Pulmonary artery endothelial cell (primary cell): ENCODE measurements at regions not wholly inside any gene's neighbourhood (a gene's known extent, or its start where the extent isn't known, plus 50 kb on each side); places are given as distances from the start of the nearest gene placed in this dataset.

Source experiments
- DNase-seq: peaks from one replicate; pipeline ENCODE4 v3.0.0-alpha.2; 2011; ENCODE audit warnings: low read depth, low spot score

DNA sequence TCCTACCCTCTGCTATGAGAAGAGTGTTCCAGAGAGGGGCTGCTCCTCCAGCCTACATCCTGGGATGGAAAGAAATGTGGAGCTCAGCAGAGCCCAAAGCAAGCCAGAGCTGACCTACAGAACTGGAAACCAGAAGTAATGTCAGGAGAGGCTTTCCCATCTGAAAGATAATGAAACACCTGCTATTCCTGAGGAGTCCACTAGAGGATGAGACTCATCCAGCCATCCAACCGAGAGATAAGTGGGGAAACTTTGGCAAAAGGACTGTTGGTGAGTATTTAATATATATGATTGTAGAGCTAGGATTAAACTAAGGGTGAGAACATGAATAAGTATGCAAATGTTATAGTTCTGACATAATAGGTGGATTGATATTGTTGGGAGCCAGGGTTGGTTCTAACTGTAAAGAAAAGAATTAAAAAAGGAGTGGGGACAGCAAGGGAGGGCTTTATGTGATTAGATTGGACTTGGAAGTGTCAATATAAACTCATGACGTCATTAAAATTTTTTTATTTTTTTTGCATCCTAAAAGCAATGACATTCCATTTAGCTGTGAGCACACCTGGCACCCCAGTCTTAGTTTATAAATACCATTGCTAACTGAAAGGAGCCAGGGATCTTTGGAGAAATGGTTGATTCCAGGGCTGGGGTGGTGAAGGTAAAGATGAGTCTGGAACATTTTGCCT is 312.8 kb upstream of the NFE2L3 start:
- DNase-seq: no peak

DNA sequence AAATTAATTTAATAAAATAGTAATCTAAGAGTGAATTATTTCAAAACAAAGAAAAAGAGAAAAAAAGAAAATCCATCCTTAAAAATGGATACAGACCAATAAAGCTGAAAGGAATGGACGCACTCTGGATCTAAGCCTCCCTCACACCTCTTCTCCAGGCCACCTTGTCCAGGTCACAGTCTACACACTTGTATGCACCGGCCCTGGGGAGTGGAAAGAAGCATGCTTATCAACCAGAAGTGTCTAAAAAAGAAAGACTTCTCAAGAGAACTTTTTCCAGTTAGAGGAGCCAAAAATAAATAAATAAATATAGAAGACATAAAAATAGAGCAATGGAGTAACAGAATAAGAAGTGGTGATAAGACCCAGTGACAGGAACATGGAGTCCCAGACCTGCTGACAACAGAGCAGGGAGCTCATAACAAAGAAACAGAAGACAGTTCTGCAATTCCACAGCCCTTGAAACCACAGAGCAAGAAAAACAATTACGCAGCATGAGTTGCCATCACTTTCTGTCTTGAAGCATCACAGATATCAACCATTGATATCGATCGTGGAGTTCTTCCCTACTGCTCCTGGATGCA is 311.7 kb upstream of the NFE2L3 start:
- no peak for DNase-seq

GRCh38 chr7:25841575-25841974 is 310.4 kb upstream of the NFE2L3 start:
- DNase-seq: no peak

- no peak for DNase-seq
Measured at GRCh38 chr7:25842201-25842733, 309.7 kb upstream of the NFE2L3 start.

DNA sequence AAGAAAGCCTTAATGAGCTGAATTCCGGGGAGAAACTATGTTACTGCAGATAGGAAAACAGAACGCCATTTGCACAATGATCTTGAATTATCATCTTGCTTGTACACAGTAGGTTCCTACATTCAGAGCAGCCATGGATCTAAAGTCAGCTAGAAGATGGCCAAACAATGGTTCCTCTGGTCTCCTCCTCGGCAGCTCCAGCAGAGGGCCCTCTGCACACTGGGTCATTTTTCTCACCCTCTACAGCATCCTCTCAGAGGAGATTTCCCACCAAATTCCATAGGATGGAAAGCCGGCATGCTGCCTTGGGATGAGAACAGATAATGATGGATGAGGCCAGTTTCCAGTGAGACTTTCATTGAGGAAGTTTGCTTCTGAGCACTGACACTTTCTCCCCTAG is 308.5 kb upstream of the NFE2L3 start:
- DNase-seq: no peak

DNA sequence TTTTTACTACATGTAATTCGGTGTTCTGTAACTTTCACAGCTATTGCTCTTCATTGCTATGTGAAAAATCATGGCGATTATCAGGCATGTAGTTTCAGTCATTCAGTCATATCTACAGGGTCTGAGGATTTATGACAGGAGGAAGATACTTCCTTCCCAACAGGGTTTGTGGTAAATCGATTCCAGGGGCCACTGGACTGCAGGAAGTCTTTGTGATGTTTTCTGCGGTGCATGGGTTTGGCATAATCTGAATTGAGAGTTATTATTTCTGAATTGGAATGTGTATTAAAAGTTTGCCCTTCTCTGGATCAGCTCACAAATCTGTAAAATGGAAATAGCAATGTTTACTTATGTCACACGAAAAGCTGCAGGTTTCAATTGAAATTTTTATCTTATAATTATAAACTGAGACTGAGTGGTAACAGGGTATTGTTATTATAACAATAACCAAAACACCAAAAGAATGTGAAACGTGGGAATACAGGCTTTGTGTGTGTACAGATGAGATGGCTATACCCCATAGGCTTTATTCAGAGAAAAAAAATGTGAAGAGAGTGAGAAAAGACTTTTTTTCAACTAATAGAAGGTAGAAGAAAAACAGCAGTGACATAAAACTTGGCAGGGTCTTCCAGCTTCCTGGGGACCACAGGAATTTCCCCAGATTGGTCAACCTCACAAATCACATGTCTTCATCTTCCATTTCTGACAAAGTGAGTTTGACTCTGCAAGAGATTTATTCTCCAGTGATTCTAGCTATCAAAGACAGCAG is 307.7 kb upstream of the NFE2L3 start:
- DNase-seq: no peak

GRCh38 chr7:25845464-25845863 is 306.5 kb upstream of the NFE2L3 start:
- DNase-seq: no peak

DNA sequence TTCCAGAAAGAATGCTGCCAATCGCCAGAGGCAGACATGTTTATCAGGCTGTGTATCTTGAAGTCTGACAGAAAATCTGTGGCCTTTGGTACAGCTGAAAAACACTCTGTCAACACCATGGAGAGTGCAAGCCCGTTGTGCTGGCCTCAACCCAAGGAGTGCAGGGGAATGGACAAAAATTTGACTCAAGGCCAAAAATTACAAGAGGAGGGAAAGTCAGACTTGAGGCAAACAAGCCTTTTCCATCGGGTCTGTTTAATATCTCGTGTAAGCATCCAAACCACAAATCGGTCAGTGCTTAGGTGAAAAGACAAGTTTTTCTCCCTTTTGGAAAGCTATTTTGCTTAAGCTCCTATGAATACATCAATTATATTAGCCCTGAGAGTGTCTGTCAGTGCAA is 305.3 kb upstream of the NFE2L3 start:
- DNase-seq: peak; percentile 55

DNA sequence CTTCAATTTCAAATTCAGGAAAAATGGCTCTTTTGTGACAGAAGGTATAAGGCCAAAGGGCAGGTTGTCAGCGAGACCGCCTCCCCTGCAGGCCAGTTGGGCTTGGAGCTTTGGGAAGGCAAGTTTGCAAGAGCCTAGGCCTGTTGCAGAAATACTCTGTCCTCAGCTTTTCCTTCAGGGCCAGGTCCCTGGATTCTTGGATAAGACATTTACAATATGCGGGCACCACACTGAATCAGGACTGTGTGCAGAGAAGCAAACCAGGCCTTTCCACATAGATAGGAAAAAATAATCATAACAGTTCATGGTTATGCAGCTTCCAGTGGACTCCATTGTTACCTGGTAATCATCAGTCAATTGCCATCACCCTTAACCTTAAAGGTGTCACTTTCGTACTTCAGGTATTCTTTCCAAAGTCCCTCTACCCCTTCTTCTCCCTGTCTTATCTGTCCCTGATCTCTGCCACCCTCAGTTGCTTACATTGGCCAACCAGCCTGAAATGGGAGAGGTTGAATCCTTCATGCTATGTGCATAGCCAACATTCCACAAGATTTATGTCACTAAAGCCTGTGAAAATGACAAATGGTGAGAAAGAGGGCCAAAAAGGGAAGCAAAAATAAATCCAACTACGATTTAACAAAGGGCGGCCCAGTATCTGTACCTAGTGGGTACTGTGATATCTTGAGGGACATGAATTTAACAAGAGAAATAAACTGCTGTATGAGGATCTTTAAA is 304.5 kb upstream of the NFE2L3 start:
- DNase-seq: no peak

- no peak for DNase-seq
Measured at GRCh38 chr7:25849500-25850184, 302.4 kb upstream of the NFE2L3 start.

DNA sequence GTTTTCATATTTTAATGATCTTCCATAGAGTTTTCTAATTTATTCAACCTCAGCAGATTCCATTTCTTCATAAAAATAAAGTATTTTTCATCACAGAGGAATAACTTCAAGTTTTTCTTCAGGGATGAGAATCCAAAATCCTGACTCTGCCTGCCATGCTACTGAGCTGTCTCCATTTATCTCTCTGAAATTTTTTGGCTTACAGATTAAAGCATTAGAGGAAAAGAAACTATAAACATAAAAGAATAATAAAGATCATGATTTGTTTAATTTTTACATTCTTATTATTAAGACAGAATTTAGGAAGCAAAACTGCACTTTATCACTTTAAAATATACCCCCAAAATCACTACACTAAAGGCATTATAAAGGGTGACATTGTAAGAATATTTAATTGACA is 301.8 kb upstream of the NFE2L3 start:
- no peak for DNase-seq

- DNase-seq: no peak
Measured at GRCh38 chr7:25850735-25851134, 301.3 kb upstream of the NFE2L3 start.

DNA sequence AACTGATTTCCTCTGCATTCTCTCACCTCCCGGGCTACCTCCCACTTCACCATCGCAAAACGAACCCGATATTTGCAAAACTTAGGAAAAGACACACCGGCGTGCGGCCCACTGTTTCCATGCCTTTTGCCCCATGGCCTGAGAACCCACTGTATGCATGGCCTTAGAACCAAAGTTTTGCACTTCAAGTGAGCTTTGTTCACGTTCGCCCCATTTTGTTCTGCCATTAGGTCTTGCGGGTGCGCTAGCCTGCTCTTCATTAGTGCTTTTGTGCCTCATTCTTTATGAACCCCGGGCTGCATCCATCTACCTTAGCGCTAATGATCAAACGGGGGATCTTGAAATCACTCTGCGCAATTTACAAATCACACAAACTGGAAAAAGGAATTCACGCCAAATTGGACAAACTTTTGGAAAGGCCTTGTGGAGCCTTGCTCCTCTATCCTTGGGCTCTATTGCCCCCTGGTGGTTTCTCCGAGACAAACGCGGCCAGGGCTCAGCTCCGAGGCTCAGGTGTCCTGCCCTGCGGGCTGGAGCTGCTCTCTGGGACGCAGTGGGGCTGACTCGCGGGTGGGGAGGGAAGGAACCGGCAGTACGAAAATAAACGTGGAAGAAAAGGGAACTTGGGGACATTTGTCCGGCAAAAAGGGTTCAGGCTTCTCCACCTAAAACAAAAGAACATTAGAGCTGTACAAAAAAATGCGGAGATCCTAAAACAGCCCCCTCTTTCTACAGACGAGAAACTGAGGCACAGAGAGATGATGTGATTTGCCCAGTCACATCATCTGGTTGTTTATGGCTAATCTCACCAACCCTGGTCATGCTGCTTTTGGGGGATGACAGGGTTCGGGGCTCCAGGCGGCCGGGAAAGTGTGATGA is 300.4 kb upstream of the NFE2L3 start:
- DNase-seq: no peak

- no peak for DNase-seq
Measured at GRCh38 chr7:25852211-25852938, 299.6 kb upstream of the NFE2L3 start.

- no peak for DNase-seq
Measured at GRCh38 chr7:25852939-25853271, 299.1 kb upstream of the NFE2L3 start.

- no peak for DNase-seq
Measured at GRCh38 chr7:25853314-25853713, 298.7 kb upstream of the NFE2L3 start.

DNA sequence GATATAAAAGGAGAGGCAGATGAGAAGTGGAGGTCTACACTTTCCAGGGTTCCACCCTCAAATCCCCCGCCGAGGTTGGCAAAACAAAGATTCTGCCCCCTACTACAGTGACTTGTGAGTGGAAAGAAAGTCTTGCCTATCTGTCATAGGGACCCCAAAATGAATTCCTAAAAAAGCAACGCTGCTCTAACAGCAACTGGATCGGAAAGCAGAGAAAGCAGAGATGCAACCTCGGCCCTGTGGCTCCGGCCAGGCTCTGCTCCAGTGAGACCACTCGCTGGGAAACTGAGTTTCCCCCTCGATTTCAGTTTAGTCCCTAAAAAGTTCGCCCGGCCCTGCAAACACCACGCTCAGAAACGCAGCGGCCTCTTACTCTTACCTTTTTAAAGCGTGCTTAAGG is 297.9 kb upstream of the NFE2L3 start:
- no peak for DNase-seq

DNA sequence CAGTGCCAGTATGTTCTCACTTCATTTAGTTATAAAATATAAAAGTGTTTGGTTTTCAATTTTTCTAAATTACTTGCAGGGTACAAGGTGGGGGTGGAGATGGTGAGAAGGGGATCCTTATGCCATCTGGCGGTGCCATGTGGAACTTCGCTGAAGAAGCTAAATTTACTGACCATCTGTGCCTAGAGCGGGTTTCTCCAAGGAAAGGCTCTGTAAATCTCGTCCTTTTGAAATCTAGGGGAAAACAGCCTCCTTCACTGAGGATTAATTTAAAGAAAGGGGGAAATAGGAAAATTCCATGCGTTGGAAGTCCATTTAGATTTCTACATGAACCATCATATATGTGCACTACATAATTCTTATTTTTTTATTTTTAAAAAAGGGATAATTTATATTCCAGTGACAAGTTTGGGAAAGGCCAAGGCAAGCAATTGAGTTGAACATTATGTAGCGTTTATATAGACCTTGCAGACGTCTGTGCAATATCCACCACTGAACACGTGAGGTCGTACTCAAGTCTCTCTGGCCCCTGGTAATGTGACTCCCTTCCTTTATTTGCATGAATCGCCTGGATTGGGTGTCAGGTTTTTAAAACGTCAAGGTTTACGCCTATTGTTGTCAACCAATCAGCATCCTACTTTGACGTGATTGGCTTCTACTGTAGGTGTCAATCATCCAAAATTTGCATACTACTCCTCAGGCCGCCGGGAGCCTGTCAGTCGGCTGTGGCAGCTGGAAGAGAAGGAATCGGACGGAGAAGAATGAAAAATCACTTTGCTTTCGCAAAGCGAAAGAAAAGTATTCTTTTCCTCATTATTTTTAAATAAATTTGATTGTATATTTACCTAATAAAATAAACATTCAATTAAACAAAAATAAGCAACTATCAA is 297.1 kb upstream of the NFE2L3 start:
- DNase-seq: peak; percentile 90
